HG02610 (cell line): ENCODE measurements at regions not wholly inside any gene's neighbourhood (a gene's known extent, or its start where the extent isn't known, plus 50 kb on each side); places are given as distances from the start of the nearest gene placed in this dataset.
"Not testable (repeated sequence)": the region's sequence is repeated elsewhere in the genome, so short reads cannot be mapped to it uniquely, and the experiment has no call there.

Source experiments
- ATAC-seq: cut with Tn5 transposase; IDR thresholded peaks from one replicate; pipeline ENCODE4 v1.9.1; 2021; ENCODE audit warnings: mild to moderate bottlenecking, moderate library complexity; ENCODE audit not compliant: unreplicated experiment

- no peak for ATAC-seq
Measured at GRCh38 chr6:15170126-15170525, 75.7 kb upstream of the JARID2 start.

GRCh38 chr6:15171026-15171425 is 74.8 kb upstream of the JARID2 start:
- ATAC-seq, result no peak

GRCh38 chr6:15176816-15177370 is 69.0 kb upstream of the JARID2 start:
- no peak for ATAC-seq

GRCh38 chr6:15183979-15184378 is 61.9 kb upstream of the JARID2 start:
- no peak for ATAC-seq

GRCh38 chr6:15184441-15184861 is 61.4 kb upstream of the JARID2 start:
- ATAC-seq, result no peak

- ATAC-seq, result not testable (repeated sequence)
Measured at GRCh38 chr6:15185111-15185510, 60.8 kb upstream of the JARID2 start.

- ATAC-seq, result not testable (repeated sequence)
Measured at GRCh38 chr6:15193451-15193850, 52.4 kb upstream of the JARID2 start.

- ATAC-seq, result no peak
Measured at GRCh38 chr6:15194453-15194852, 51.4 kb upstream of the JARID2 start.
